ENCODE measurements at regions not wholly inside any gene's neighbourhood (a gene's known extent, or its start where the extent isn't known, plus 50 kb on each side); places are given as distances from the start of the nearest gene placed in this dataset.

DNA sequence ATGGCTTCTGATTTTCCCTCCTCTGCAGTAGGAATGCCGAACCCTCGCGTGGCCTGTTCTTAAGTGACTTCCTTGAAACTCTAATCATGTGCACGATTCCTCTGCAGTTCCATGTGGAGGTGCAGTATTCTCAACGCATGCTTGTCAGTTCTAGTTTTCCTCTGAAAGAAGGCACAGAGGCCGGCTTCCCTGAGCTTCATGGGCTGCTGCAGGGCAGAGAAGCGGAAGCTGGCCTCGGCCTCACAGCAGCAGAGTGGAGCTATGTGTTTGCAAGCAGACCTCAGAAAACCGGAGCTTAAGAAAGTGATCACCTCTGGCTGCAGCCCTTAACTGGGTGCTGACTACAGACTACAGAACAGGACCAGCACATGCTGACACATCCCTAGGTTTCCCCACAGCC lies 500.7 kb downstream of the GRIN2A start:
- Mint-ChIP-seq H3K27ac (ENCODE audit: unreplicated experiment) (no peak overlapping the region), H3K36me3 (ENCODE audit: insufficient read depth, unreplicated experiment) (no peaks in the 10 kb centered on the region), H3K9me3 (ENCODE audit: low read depth, unreplicated experiment) (no peaks in the 10 kb centered on the region), H3K27me3 (ENCODE audit: unreplicated experiment) (no peaks in the 10 kb centered on the region), H3K4me1 (ENCODE audit: low read depth, unreplicated experiment) (peaks cover 43% of the 10 kb centered on the region), H3K4me3 (ENCODE audit: low read depth, unreplicated experiment) (no peak overlapping the region)
- BruUV-seq (replicated peaks): no TSS peak
- intact Hi-C loops (cut with micrococcal nuclease; ENCODE audit: unreplicated experiment): no loop called here
- DNase-seq: no peak
- no peak for TF ChIP-seq CTCF (IDR thresholded peaks at IDR 0.05; ENCODE audit: unreplicated experiment)
- CTCF ChIA-PET: interaction anchor here (1.8 to 2.0 kb wide), 2 partner anchors 16 to 23 kb away, joined by 4 to 7 read pairs; no protein-coding TSS in a partner anchor

DNA sequence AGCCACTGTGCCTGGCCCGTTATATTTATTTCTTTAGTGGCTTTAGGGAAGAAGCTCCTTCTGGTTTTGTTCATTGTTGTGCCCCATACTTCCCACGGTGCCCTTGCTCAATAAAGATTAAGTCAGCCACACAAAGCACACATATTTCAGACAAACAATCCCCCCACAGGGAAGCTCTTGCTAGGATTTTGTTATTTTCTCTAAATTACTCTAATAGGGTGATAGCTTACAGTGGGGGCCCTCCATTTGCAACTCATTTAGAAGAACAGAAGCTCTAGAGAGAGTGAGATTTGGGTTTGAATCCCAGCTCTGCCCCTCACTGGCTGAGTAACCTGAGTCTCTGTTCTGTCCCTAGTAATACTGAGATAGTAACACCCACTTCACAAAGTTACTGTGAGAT lies 499.9 kb downstream of the GRIN2A start:
- H3K27ac Mint-ChIP-seq (ENCODE audit: unreplicated experiment): no peak overlapping the region
- H3K36me3 Mint-ChIP-seq (ENCODE audit: insufficient read depth, unreplicated experiment): no peaks in the 10 kb centered on the region
- H3K9me3 Mint-ChIP-seq (ENCODE audit: low read depth, unreplicated experiment): peaks cover 2% of the 10 kb centered on the region
- CTCF ChIA-PET: interaction anchor here (1.8 kb wide), 1 partner anchor 22 kb away, joined by 4 read pairs; no protein-coding TSS in a partner anchor
- intact Hi-C loops (cut with micrococcal nuclease; ENCODE audit: unreplicated experiment): no loop called here
- TF ChIP-seq CTCF (IDR thresholded peaks at IDR 0.05; ENCODE audit: unreplicated experiment): no peak
- no peaks in the 10 kb centered on the region for H3K27me3 Mint-ChIP-seq (ENCODE audit: unreplicated experiment)
- no peak overlapping the region for H3K4me3 Mint-ChIP-seq (ENCODE audit: low read depth, unreplicated experiment)
- no peak for DNase-seq
- BruUV-seq (replicated peaks): no TSS peak
- H3K4me1 Mint-ChIP-seq (ENCODE audit: low read depth, unreplicated experiment): peaks cover 43% of the 10 kb centered on the region

- TF ChIP-seq CTCF (IDR thresholded peaks at IDR 0.05; ENCODE audit: unreplicated experiment): no peak
- H3K9me3 Mint-ChIP-seq (ENCODE audit: low read depth, unreplicated experiment): peaks cover 2% of the 10 kb centered on the region
- no peak overlapping the region for H3K27ac Mint-ChIP-seq (ENCODE audit: unreplicated experiment)
- no peak for DNase-seq
- H3K4me1 Mint-ChIP-seq (ENCODE audit: low read depth, unreplicated experiment): peaks cover 54% of the 10 kb centered on the region
- no peaks in the 10 kb centered on the region for H3K36me3 Mint-ChIP-seq (ENCODE audit: insufficient read depth, unreplicated experiment)
- H3K4me3 Mint-ChIP-seq (ENCODE audit: low read depth, unreplicated experiment): no peak overlapping the region
- H3K27me3 Mint-ChIP-seq (ENCODE audit: unreplicated experiment): no peaks in the 10 kb centered on the region
- CTCF ChIA-PET: no interaction called here
- no TSS peak for BruUV-seq (replicated peaks)
- intact Hi-C loops (cut with micrococcal nuclease; ENCODE audit: unreplicated experiment): no loop called here
These were observed 498.6 kb downstream of the GRIN2A start for GRCh38 chr16:9683677-9684076.

DNA sequence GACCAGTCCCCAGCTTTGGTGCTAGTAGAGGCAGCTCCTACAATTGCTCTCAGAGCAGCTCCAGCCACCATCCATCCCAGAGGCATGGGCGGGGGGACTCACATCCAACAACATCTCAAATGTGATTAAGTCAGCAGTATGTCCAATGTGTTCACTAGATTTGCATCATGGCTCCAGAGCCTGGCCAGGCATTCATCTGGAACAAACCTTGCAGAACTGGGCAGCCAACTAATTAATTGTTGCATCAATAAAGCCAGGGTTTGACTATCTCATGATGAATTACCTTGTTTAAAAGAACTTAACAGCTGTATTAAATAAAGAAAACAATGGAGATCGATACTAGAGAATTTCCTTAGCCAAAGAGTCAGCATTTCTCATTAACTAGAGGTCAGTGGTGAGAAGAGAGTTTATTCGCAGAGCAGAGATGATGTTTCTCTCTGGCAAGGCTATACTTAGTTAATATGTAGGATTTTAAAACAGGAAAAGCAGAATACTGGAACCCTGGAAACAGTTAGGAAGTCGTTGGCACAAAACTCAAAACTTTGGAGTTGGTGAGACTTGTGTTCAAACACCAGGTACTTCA lies 494.4 kb downstream of the GRIN2A start:
- Mint-ChIP-seq H3K4me3 (ENCODE audit: low read depth, unreplicated experiment) (no peak overlapping the region), H3K27ac (ENCODE audit: unreplicated experiment) (no peak overlapping the region), H3K36me3 (ENCODE audit: insufficient read depth, unreplicated experiment) (no peaks in the 10 kb centered on the region), H3K4me1 (ENCODE audit: low read depth, unreplicated experiment) (peaks cover 18% of the 10 kb centered on the region), H3K9me3 (ENCODE audit: low read depth, unreplicated experiment) (peaks cover 4% of the 10 kb centered on the region), H3K27me3 (ENCODE audit: unreplicated experiment) (no peaks in the 10 kb centered on the region)
- CTCF ChIA-PET: no interaction called here
- TF ChIP-seq CTCF (IDR thresholded peaks at IDR 0.05; ENCODE audit: unreplicated experiment): no peak
- DNase-seq: no peak
- intact Hi-C loops (cut with micrococcal nuclease; ENCODE audit: unreplicated experiment): no loop called here
- BruUV-seq (replicated peaks): no TSS peak

Data from Calu3 (cell line).